Vagina (tissue), 2 donors: ENCODE measurements at regions not wholly inside any gene's neighbourhood (a gene's known extent, or its start where the extent isn't known, plus 50 kb on each side); places are given as distances from the start of the nearest gene placed in this dataset.

ENCODE experiments used
- POLR2A ChIP-seq, 2 donors: fragments of 450-650 bp; IDR thresholded peaks; one replicate each; pipeline ENCODE4 v1.6.1; 2017; ENCODE audit warnings: antibody characterized with exemption in 2 of 2, mild to moderate bottlenecking in 2 of 2, moderate library complexity in 2 of 2
- TF ChIP-seq, protein P1 (sequence below), 3 experiments: fragments of 450-650 bp in 2 of 3; fragments of 200-600 bp in 1 of 3; sonication (generic) in 1 of 3; IDR thresholded peaks; one replicate each; pipeline ENCODE4 v1.5.1; 2017 to 2019; ENCODE audit warnings: antibody characterized with exemption in 3 of 3, mild to moderate bottlenecking in 2 of 3, moderate library complexity in 2 of 3

DNA sequence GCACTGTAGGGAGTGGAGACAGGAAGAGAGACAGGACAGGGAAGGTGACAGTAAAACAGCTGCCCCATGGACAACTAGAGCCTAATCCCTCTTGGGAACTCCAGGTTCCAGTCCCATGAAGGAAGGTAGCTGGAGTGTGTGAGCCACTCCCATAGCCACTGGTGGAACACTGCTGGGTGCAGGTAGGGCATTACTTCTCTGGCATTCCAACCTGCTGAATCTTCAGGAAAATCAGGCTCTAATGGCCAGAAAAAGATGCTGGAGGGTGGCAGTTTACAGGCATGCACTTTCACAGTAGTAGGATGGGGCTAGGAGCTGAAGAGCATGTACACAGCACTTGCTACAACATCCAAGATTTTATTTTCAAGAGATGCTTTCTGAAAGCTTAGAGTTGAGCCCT lies 259.4 kb downstream of the AUH start:
- TF ChIP-seq, protein P1, sequence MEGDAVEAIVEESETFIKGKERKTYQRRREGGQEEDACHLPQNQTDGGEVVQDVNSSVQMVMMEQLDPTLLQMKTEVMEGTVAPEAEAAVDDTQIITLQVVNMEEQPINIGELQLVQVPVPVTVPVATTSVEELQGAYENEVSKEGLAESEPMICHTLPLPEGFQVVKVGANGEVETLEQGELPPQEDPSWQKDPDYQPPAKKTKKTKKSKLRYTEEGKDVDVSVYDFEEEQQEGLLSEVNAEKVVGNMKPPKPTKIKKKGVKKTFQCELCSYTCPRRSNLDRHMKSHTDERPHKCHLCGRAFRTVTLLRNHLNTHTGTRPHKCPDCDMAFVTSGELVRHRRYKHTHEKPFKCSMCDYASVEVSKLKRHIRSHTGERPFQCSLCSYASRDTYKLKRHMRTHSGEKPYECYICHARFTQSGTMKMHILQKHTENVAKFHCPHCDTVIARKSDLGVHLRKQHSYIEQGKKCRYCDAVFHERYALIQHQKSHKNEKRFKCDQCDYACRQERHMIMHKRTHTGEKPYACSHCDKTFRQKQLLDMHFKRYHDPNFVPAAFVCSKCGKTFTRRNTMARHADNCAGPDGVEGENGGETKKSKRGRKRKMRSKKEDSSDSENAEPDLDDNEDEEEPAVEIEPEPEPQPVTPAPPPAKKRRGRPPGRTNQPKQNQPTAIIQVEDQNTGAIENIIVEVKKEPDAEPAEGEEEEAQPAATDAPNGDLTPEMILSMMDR (IDR thresholded peaks at IDR 0.05): no peak
- TF ChIP-seq POLR2A (IDR thresholded peaks at IDR 0.05): no peak
